ENCODE measurements at regions not wholly inside any gene's neighbourhood (a gene's known extent, or its start where the extent isn't known, plus 50 kb on each side); places are given as distances from the start of the nearest gene placed in this dataset.

DNA sequence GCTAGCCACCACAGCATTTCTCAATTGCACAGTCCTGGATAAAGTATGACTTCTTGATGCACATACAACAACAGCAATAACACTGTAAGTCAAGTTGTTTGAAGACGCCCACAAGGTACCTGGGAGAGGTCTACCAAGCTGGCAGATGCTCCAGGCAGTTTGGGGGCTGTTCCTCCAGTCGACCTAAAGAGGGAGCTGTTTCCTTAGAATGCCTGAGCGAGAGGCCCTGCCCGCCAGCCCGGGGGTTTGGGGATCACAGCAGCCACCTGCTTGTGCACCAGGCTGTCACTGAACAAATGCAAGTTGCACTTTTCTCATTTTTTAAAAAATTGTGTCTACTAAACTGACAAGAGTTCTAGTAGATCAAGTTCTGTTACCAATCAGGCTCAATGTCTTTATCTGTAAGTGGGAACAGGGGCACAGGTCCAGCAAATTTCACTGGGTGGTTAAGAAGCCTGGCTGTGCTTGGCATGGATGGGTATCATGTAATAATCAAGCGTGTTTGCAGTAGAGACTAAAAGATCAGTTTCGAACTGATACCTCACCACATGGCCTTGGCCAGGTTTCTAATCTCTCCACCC, 193.8 kb upstream of the ADO start:
- H3K4me3 Mint-ChIP-seq: no peak overlapping the region
- peak; percentile 82 for DNase-seq
- no peaks in the 10 kb centered on the region for H3K36me3 Mint-ChIP-seq (ENCODE audit: low read depth)
- H3K4me1 Mint-ChIP-seq (ENCODE audit: low read depth): peaks cover 51% of the 10 kb centered on the region
- H3K27me3 Mint-ChIP-seq: peaks cover 13% of the 10 kb centered on the region
- H3K9me3 Mint-ChIP-seq: no peaks in the 10 kb centered on the region
- no peak overlapping the region for H3K27ac Mint-ChIP-seq

- Mint-ChIP-seq H3K4me1 (ENCODE audit: low read depth) (peaks cover 56% of the 10 kb centered on the region), H3K36me3 (ENCODE audit: low read depth) (no peaks in the 10 kb centered on the region), H3K27me3 (peaks cover 13% of the 10 kb centered on the region), H3K4me3 (no peak overlapping the region), H3K27ac (no peak overlapping the region), H3K9me3 (no peaks in the 10 kb centered on the region)
- no peak for DNase-seq
Observed at GRCh38 chr10:62613424-62613823, 191.1 kb upstream of the ADO start.

DNA sequence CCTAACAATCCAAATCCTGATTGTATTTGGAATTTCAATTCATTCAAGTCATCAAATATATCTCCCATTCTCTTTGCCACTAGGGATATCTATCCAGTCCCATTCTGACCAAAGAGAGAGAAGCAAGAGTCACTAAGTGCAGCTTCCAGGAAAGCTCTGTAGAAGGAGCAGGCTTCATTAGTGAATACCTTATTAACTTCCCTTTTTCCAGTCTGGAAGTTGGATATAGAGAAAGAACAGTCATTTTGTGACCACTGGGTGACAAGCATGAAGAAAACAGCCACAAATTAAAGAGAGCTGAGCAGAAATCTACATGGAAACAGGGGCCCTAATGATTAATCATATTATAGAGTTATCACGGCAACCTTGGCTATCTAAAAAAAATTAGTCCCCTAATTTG, 190.7 kb upstream of the ADO start:
- Mint-ChIP-seq H3K27me3 (peaks cover 13% of the 10 kb centered on the region), H3K4me1 (ENCODE audit: low read depth) (peaks cover 57% of the 10 kb centered on the region)
- no peak for DNase-seq

DNA sequence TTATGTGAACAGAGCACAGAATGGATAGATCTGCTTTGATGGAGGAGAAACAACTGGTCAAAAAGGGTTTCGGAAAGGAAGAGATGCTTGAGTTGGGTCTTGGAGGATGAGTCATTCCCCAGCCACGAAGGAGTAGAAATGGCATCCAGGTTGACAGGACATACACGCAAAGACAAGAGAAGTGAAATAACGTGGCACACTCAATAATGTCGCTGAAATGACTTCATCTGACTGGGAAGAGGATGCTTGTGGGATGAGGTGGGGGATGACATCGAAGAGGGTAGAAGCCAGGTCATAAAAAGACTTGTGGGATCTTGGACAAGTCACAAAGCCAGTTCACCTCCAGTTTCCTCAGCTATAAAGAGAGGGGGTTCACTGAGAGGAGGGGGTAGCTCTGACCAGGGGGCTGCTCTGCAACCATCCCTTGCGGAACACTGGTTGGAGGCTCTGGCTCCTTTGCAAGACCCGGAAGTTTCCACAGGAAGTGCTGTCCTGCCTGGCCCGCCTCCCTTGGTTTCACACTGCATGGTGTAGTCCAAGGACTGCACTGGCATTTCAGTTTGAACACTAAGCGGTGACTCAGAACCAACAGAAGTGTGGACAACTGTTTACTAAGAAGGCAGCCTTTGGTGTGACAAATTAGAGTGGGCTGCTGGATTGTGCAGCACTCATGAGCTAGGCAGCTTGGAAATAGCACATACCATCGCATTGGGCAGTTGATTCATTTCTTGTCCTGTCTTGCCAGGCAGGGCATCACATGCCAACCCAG, 189.9 kb upstream of the ADO start:
- DNase-seq: peak; percentile 55
- Mint-ChIP-seq H3K27ac (peak overlapping the region; percentile 88), H3K9me3 (no peaks in the 10 kb centered on the region), H3K4me3 (no peak overlapping the region), H3K27me3 (peaks cover 7% of the 10 kb centered on the region), H3K36me3 (ENCODE audit: low read depth) (no peaks in the 10 kb centered on the region), H3K4me1 (ENCODE audit: low read depth) (peaks cover 63% of the 10 kb centered on the region)

More for the DNA sequence above, 190.7 kb upstream of the ADO start:
- H3K4me3 Mint-ChIP-seq: no peak overlapping the region
- H3K9me3 Mint-ChIP-seq: no peaks in the 10 kb centered on the region
- no peaks in the 10 kb centered on the region for H3K36me3 Mint-ChIP-seq (ENCODE audit: low read depth)
- no peak overlapping the region for H3K27ac Mint-ChIP-seq

GRCh38 chr10:62616885-62617590, 187.5 kb upstream of the ADO start:
- Mint-ChIP-seq H3K36me3 (ENCODE audit: low read depth) (no peaks in the 10 kb centered on the region), H3K4me1 (ENCODE audit: low read depth) (peaks cover 57% of the 10 kb centered on the region), H3K27me3 (no peaks in the 10 kb centered on the region), H3K27ac (no peak overlapping the region), H3K4me3 (no peak overlapping the region), H3K9me3 (no peaks in the 10 kb centered on the region)
- no peak for DNase-seq

DNA sequence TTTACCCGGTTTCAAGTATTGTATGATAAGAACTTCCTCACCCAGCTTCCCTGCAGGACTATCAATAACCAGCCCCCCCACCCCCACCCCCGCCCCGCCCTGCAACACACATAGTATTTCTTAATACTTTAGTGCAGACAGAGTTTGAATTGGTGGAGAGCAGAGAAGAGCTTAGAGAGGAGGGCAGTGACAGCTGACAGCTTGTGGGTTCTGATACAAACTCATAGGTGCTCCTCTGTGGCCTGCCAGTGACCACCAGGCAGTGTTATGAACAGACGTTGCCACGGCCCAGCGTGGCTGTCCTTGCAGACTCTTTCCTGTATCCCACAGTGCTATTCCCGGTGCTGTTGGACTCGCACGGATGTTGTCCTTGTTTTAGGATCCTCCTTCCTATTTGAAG, 186.9 kb upstream of the ADO start:
- H3K27ac Mint-ChIP-seq: no peak overlapping the region
- DNase-seq: no peak

DNA sequence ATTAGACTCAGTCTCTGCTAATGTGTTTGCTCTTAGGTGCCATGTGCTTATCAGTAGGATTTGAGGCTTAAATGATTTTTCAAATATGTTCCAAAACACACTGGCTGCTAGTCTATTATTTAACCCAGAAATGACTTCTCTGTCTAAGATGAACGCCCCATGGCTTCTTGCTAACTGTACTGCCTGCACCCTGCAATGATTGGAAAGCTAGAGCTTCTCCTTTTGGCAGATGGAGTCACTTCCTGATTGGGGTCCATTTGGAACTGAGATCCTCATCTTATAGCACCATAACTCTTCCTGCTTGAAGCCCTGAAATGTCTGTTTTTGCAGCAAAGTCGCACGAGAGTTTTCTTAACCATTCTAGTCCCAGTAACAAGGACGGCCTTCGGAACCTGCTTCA, 186.5 kb upstream of the ADO start:
- no peak overlapping the region for H3K27ac Mint-ChIP-seq
- H3K4me1 Mint-ChIP-seq (ENCODE audit: low read depth): peaks cover 49% of the 10 kb centered on the region
- H3K9me3 Mint-ChIP-seq: no peaks in the 10 kb centered on the region
- DNase-seq: no peak
- H3K4me3 Mint-ChIP-seq: no peak overlapping the region
- H3K27me3 Mint-ChIP-seq: no peaks in the 10 kb centered on the region
- H3K36me3 Mint-ChIP-seq (ENCODE audit: low read depth): no peaks in the 10 kb centered on the region

More for the DNA sequence above, 186.9 kb upstream of the ADO start:
- Mint-ChIP-seq H3K36me3 (ENCODE audit: low read depth) (no peaks in the 10 kb centered on the region), H3K4me1 (ENCODE audit: low read depth) (peaks cover 53% of the 10 kb centered on the region), H3K27me3 (no peaks in the 10 kb centered on the region), H3K4me3 (no peak overlapping the region), H3K9me3 (no peaks in the 10 kb centered on the region)

DNA sequence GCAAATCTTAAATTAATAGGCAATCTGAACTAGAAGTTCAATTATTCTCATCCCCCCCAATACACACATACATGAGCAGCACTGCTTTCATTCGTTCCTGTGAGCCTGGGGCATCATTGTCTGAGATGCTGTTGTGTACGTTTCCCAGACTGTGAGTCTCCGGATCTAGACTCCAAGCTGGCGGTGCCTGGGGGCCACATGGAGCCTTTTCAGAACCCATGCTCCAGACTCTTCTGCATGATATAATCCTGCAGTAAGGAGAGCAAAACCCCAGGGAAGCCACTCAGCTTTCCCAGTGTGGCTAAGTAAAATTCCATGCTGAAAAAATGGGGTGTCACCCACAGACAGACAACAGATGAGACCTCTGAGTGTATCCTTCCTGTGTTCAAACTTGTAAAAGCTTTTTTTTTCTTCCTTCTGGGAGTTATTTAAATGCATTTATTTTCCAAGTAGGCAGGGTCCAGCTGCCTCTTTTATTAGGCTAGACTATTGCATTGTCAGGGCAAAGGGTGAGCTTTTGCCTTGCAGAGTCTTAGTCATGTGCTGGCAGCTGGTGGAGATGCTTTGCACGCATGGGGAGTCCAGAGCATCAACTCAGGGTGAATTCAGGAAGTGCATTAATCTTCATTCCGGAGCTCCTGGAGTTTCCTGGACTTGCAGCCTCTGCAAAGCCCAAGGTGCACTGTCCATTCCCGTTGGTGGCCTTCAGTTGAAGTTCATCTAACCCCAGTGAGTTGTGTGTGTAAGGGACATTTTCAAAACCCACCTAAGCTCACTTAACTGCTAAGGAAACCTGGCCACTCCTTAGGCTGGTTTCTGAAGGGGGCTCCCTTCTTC, 185.7 kb upstream of the ADO start:
- Mint-ChIP-seq H3K4me1 (ENCODE audit: low read depth) (peaks cover 43% of the 10 kb centered on the region), H3K27ac (no peak overlapping the region), H3K27me3 (no peaks in the 10 kb centered on the region)

GRCh38 chr10:62619413-62619738, 185.1 kb upstream of the ADO start:
- no peaks in the 10 kb centered on the region for H3K27me3 Mint-ChIP-seq
- H3K36me3 Mint-ChIP-seq (ENCODE audit: low read depth): no peaks in the 10 kb centered on the region
- peaks cover 37% of the 10 kb centered on the region for H3K4me1 Mint-ChIP-seq (ENCODE audit: low read depth)
- H3K4me3 Mint-ChIP-seq: no peak overlapping the region
- DNase-seq: no peak
- no peaks in the 10 kb centered on the region for H3K9me3 Mint-ChIP-seq
- no peak overlapping the region for H3K27ac Mint-ChIP-seq

More for the DNA sequence above, 185.7 kb upstream of the ADO start:
- no peak overlapping the region for H3K4me3 Mint-ChIP-seq
- no peaks in the 10 kb centered on the region for H3K9me3 Mint-ChIP-seq
- H3K36me3 Mint-ChIP-seq (ENCODE audit: low read depth): no peaks in the 10 kb centered on the region
- no peak for DNase-seq

DNA sequence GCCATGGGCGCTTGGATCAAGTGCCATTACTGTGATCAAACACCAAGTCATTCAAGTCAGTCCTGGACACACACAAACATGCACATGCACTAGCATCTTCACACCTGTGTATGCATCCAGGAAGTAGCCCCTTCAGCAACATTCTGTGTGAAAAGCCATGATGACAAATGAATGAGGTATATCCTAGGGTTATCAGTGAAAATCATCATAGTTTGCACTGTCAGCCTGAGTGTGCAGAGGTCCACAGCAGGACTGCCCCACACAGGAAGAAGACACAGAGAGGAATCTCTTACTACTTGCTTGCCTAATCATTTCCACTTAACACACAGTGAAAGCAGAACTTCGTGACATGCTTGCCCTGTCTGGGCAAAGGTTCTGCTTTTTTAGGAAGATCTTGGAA, 184.0 kb upstream of the ADO start:
- Mint-ChIP-seq H3K9me3 (no peaks in the 10 kb centered on the region), H3K4me1 (ENCODE audit: low read depth) (peaks cover 26% of the 10 kb centered on the region)

GRCh38 chr10:62623223-62623622, 181.3 kb upstream of the ADO start:
- Mint-ChIP-seq H3K9me3 (no peaks in the 10 kb centered on the region), H3K27ac (no peak overlapping the region), H3K27me3 (no peaks in the 10 kb centered on the region)

More for the DNA sequence above, 184.0 kb upstream of the ADO start:
- H3K4me3 Mint-ChIP-seq: no peak overlapping the region
- no peaks in the 10 kb centered on the region for H3K27me3 Mint-ChIP-seq
- DNase-seq: no peak
- H3K36me3 Mint-ChIP-seq (ENCODE audit: low read depth): no peaks in the 10 kb centered on the region
- no peak overlapping the region for H3K27ac Mint-ChIP-seq

GRCh38 chr10:62625484-62625883, 179.0 kb upstream of the ADO start:
- Mint-ChIP-seq H3K4me1 (ENCODE audit: low read depth) (peaks cover 13% of the 10 kb centered on the region), H3K27ac (no peak overlapping the region), H3K27me3 (no peaks in the 10 kb centered on the region), H3K4me3 (no peak overlapping the region), H3K36me3 (ENCODE audit: low read depth) (no peaks in the 10 kb centered on the region), H3K9me3 (no peaks in the 10 kb centered on the region)
- DNase-seq: no peak

More at GRCh38 chr10:62623223-62623622, 181.3 kb upstream of the ADO start:
- DNase-seq: no peak
- no peaks in the 10 kb centered on the region for H3K36me3 Mint-ChIP-seq (ENCODE audit: low read depth)
- peaks cover 29% of the 10 kb centered on the region for H3K4me1 Mint-ChIP-seq (ENCODE audit: low read depth)
- H3K4me3 Mint-ChIP-seq: no peak overlapping the region

GRCh38 chr10:62626079-62626478, 178.4 kb upstream of the ADO start:
- Mint-ChIP-seq H3K36me3 (ENCODE audit: low read depth) (no peaks in the 10 kb centered on the region), H3K4me3 (no peak overlapping the region), H3K27me3 (no peaks in the 10 kb centered on the region), H3K9me3 (peaks cover 2% of the 10 kb centered on the region), H3K4me1 (ENCODE audit: low read depth) (peaks cover 9% of the 10 kb centered on the region), H3K27ac (no peak overlapping the region)
- no peak for DNase-seq

GRCh38 chr10:62626817-62627216, 177.7 kb upstream of the ADO start:
- no peak for DNase-seq
- Mint-ChIP-seq H3K27ac (no peak overlapping the region), H3K9me3 (peaks cover 4% of the 10 kb centered on the region), H3K4me1 (ENCODE audit: low read depth) (peaks cover 16% of the 10 kb centered on the region), H3K4me3 (no peak overlapping the region), H3K36me3 (ENCODE audit: low read depth) (no peaks in the 10 kb centered on the region), H3K27me3 (no peaks in the 10 kb centered on the region)

Data from activated T-cell treated with anti-CD3 and anti-CD28 coated beads, Interleukin-2, amount 50 U/mL, for 24 hours (primary cell).